GM19452 (cell line): ENCODE measurements at regions not wholly inside any gene's neighbourhood (a gene's known extent, or its start where the extent isn't known, plus 50 kb on each side); places are given as distances from the start of the nearest gene placed in this dataset.
"Not testable (repeated sequence)": the region's sequence is repeated elsewhere in the genome, so short reads cannot be mapped to it uniquely, and the experiment has no call there.

Experiments
- ATAC-seq: cut with Tn5 transposase; IDR thresholded peaks from one replicate; pipeline ENCODE4 v1.9.1; 2021; ENCODE audit not compliant: unreplicated experiment

GRCh38 chr13:38002606-38003005, 133.0 kb upstream of the TRPC4 start:
- ATAC-seq = no peak

GRCh38 chr13:37997641-37998040, 128.1 kb upstream of the TRPC4 start:
- ATAC-seq = no peak

- ATAC-seq = no peak
These were observed 125.5 kb upstream of the TRPC4 start for GRCh38 chr13:37995092-37995491.

- no peak for ATAC-seq
These were observed 117.2 kb upstream of the TRPC4 start for GRCh38 chr13:37986811-37987210.

- no peak for ATAC-seq
These were observed 115.7 kb upstream of the TRPC4 start for GRCh38 chr13:37985281-37985680.

GRCh38 chr13:37984357-37984756, 114.8 kb upstream of the TRPC4 start:
- no peak for ATAC-seq

- ATAC-seq = no peak
These were observed 112.4 kb upstream of the TRPC4 start for GRCh38 chr13:37981932-37982331.

- ATAC-seq = no peak
These were observed 109.1 kb upstream of the TRPC4 start for GRCh38 chr13:37978680-37979079.

- ATAC-seq = no peak
These were observed 99.0 kb upstream of the TRPC4 start for GRCh38 chr13:37968555-37968954.

- ATAC-seq = no peak
These were observed 96.7 kb upstream of the TRPC4 start for GRCh38 chr13:37966266-37966665.

GRCh38 chr13:37960427-37960826, 90.9 kb upstream of the TRPC4 start:
- ATAC-seq = no peak

- ATAC-seq = no peak
These were observed 89.7 kb upstream of the TRPC4 start for GRCh38 chr13:37959284-37959683.

GRCh38 chr13:37956536-37956935, 87.0 kb upstream of the TRPC4 start:
- no peak for ATAC-seq

GRCh38 chr13:37954597-37954996, 85.0 kb upstream of the TRPC4 start:
- ATAC-seq = not testable (repeated sequence)

GRCh38 chr13:37954191-37954590, 84.6 kb upstream of the TRPC4 start:
- ATAC-seq = no peak

- no peak for ATAC-seq
These were observed 84.1 kb upstream of the TRPC4 start for GRCh38 chr13:37953696-37954095.

GRCh38 chr13:37950016-37950415, 80.4 kb upstream of the TRPC4 start:
- ATAC-seq = no peak

- ATAC-seq = no peak
These were observed 78.0 kb upstream of the TRPC4 start for GRCh38 chr13:37947419-37948140.

GRCh38 chr13:37945651-37946575, 76.3 kb upstream of the TRPC4 start:
- ATAC-seq = no peak

GRCh38 chr13:37944869-37945442, 75.4 kb upstream of the TRPC4 start:
- ATAC-seq = no peak

GRCh38 chr13:37944081-37944868, 74.7 kb upstream of the TRPC4 start:
- ATAC-seq = no peak
